SK-N-SH (cell line): ENCODE measurements at regions not wholly inside any gene's neighbourhood (a gene's known extent, or its start where the extent isn't known, plus 50 kb on each side); places are given as distances from the start of the nearest gene placed in this dataset.

Experiments
- CTCF ChIP-seq: fragments of 200-600 bp; sonication (generic); IDR thresholded peaks from 2 replicates; pipeline ENCODE4 v1.6.1; 2017; ENCODE audit warnings: antibody characterized with exemption, mild to moderate bottlenecking, moderate library complexity
- FOXM1 ChIP-seq: IDR thresholded peaks from 2 replicates; pipeline ENCODE4 v1.4.0; 2012; ENCODE audit warnings: low read depth, mild to moderate bottlenecking
- JUND ChIP-seq: IDR thresholded peaks from 2 replicates; pipeline ENCODE4 v1.4.0; 2012
- MAX ChIP-seq: IDR thresholded peaks from 2 replicates; pipeline ENCODE4 v1.4.0; 2012; ENCODE audit warnings: low read depth
- NRF1 ChIP-seq: IDR thresholded peaks from 2 replicates; pipeline ENCODE4 v1.6.1; 2012; ENCODE audit warnings: low read depth, mild to moderate bottlenecking, low read length
- POLR2AphosphoS5 ChIP-seq: IDR thresholded peaks from 2 replicates; pipeline ENCODE4 v1.6.1; 2012; ENCODE audit warnings: low read depth, low read length

GRCh38 chr7:10618953-10619352 lies 354.7 kb upstream of the PHF14 start:
- TF ChIP-seq CTCF (no peak), NRF1 (no peak), JUND (no peak), MAX (no peak), FOXM1 (no peak), POLR2AphosphoS5 (no peak)
